ENCODE measurements at regions not wholly inside any gene's neighbourhood (a gene's known extent, or its start where the extent isn't known, plus 50 kb on each side); places are given as distances from the start of the nearest gene placed in this dataset.
"Not testable (repeated sequence)": the region's sequence is repeated elsewhere in the genome, so short reads cannot be mapped to it uniquely, and the experiment has no call there.

DNA sequence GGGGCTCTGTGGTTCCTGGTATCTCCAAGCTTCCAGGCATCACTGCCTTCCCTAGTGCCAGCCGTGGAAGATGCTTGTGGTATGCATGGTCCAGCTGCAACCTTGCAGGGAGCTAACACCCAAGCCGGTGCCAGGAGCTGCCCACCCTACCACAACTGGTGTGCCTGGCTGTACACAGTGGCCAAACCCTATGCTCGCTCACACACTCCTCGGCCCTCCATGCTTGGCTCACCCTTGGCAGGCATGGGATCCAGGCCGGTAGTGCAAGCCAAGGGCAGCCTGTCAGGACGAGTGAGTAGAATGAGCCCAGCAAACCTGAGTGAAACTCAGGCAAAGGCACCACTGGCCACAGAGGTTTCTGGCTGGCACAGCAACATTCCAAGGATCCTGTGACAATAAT lies 1676.0 kb downstream of the SLITRK1 start:
- DNase-seq (ENCODE audit: low read depth), result no peak

DNA sequence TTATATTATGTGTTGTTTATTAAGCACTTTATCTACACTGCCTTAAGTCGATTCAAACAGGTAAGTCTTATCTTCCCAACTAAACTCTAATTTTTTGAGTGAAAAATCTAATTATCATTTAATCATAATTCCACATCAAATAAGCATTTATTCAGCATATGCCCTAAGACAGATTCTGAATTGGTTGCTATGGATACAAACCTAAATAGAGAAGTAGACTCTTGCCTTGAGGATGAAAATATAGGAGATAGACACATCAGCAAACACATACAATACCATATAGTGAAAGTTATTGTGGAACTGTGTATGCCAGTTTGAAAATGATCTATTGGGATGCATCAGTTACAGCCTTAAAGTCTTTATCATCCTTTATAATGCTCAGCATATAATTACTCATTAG lies 1679.9 kb downstream of the SLITRK1 start:
- no peak for DNase-seq (ENCODE audit: low read depth)

DNA sequence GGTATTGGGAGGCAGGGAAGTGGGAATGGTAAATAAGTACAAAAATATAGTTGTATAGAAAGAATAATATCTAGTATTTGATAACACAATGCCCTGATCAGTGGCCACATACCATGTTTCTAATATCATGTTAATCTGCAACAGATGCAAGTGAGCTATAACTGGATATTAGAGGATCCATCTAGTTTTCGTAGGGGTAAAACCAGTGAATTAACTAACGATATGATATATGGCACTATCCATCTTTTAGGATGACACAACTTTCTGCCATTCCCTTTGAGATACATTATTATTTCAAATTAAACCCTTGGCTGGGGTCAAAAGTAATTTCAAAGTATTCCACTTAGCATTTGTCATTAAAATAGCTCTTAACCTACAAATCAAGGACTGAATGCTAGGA lies 1686.2 kb downstream of the SLITRK1 start:
- no peak for DNase-seq (ENCODE audit: low read depth)

DNA sequence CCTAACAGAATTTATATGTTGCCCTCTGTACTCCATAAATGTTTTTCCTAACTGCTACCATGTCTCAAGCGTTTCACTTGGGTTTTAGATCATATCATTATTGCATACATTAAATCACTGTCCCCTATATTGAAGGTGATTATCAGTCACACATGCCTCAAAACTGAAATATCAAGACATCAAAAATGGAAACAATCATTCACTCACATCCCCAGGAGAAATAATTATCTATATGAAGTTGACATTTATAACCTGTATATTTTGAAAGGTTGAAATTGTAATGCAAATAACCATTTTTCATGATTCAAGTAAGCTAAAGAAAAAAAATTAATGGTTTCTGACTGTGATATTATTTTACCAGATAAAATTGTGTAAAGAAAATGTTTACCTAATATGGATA lies 1695.0 kb downstream of the SLITRK1 start:
- no peak for DNase-seq (ENCODE audit: low read depth)

DNA sequence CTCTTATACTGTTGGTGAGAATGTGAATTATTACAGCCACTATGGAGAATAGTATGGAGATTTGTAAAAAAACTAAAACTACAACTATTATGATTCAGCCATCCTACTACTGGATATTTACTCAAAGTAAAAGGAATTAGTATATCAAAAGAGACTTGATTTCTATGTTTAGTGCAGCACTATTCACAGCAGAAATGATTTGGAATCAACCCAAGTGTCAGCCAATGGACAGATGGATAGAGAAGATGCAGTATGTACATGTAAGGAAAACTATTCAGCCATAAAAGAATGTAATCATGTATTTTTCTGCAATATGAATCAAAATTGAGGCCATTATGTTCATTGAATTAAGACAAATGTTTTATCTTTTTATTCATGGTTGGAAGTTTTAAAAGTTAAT lies 1705.5 kb downstream of the SLITRK1 start:
- no peak for DNase-seq (ENCODE audit: low read depth)

DNA sequence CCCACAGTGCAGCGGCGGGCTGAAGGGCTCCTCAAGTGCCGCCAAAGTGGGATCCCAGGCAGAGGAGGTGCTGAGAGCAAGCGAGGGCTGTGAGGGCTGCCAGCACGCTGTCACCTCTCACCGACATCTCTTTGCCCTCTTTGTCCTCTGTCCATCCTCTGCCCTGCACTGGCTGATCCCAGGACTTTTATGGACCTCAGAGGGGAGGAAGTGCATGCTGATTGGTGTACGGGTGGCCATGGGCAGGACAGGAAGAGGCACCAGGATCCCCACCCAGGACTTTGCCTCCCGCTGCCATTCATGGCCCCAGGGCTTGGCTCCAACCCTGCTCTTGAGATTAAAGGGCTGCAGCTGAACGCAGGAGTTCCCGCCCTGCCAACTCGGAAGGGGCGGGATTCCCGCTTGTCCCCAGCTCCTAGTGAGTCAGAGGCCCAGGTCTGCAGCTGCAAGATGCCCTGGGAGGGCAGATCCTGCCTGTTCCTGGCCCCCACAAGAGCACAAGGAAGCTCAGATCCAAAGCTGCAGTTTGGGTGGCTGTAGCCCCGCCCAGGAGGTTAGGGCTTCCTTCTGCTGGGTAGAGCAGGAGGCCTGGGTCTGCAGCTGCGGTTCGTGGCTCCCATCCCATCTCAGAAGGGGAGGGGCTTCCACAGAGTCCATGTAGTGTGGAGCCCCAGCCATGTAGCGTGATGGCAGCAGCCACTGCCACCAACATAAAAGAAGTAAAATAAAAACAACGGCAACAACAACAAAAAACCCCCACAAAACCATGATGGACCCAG lies 1716.7 kb downstream of the SLITRK1 start:
- DNase-seq (ENCODE audit: low read depth), result no peak

DNA sequence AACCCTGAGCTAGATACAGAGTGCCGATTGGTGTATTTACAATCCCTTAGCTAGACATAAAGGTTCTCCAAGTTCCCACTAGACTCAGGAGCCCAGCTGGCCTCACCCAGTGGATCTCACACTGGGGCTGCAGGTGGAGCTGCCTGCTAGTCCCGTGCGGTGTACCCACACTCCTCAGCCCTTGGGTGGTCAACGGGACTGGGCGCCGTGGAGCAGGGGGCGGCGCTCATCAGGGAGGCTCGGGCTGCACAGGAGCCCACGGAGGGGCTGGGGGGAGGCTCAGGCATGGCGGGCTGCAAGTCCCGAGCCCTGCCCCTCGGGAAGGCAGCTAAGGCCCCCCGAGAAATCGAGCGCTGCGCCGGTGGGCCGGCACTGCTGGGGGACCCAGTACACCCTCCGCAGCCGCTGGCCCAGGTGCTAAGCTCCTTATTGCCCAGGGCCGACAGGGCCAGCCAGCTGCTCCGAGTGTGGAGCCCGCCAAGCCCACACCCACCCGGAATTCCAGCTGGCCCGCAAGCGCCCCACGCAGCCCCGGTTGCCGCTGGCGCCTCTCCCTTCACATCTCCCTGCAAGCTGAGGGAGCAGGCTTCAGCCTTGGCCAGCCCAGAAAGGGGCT lies 1717.4 kb downstream of the SLITRK1 start:
- DNase-seq (ENCODE audit: low read depth), result not testable (repeated sequence)

DNA sequence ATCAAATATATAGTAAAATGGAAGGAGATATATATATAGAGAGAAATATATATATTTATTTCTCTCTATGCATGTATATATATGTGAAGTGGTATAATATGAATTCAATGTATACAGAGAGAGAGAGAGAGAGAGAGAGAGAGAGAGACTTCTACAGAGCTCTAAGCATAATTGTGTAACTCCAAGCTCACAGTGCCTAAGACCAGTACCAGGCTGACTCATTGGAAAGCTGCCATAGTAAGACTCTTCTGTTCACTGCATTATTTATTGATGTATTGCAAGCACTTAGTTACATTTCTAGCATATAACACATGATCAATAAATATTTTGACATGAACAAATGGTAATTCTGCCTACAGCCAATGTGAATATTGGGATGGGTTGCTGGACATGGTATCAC lies 1734.7 kb downstream of the SLITRK1 start:
- no peak for DNase-seq (ENCODE audit: low read depth)

DNA sequence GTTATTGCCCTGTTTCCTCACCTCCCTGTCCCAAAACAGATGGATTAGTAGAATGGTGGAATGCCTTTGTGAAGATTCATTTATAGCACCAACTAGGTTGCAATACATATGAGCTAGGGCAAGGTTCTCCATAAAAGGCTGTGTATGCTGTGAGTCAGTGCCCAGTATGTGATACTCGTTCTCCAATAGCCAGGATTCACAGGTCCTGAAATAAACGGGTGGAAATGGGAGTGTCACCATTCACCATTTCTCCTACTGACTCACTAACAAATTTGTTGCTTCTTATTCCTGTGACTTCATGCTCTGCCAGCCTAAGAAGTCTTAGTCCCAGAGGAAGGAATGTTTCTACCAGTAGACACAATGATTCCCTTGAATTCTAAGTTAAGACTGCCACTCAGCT lies 1745.4 kb downstream of the SLITRK1 start:
- no peak for DNase-seq (ENCODE audit: low read depth)

DNA sequence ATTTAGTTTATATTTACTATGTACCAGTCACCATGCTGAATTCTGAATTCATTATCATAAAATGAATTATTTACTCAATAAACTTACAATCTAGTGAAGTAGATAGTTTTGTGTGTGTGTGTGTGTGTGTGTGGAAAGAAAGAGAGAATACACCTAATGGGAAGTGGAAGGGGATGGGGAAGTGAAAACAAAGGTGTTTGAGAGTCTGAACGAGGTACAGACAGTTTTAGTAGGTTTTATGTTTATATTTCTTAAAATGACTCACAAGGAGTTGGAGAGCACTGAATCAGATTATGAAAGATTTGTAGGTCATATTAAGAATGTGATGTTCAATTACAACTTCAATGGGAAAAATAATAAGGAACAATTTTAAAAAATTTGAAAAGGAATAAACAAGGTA lies 1753.0 kb downstream of the SLITRK1 start:
- no peak for DNase-seq (ENCODE audit: low read depth)

DNA sequence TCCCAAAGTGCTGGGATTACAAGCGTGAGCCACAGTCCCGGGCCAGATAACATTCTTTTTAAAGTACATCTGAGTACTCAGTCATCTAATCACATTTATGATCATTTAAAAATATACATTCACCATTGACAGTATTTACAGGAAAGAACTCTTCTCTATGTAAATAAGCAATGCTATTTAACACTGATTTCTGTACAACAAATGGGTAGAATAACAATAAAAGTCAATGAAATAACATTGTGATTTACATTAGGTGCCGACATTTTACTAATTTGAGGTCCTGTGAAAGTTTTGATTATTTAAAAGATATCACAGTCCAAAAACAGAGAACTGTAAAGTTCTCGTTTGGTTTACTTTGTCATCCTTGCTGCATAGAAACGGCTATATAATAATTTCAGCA lies 1763.7 kb downstream of the SLITRK1 start:
- no peak for DNase-seq (ENCODE audit: low read depth)

DNA sequence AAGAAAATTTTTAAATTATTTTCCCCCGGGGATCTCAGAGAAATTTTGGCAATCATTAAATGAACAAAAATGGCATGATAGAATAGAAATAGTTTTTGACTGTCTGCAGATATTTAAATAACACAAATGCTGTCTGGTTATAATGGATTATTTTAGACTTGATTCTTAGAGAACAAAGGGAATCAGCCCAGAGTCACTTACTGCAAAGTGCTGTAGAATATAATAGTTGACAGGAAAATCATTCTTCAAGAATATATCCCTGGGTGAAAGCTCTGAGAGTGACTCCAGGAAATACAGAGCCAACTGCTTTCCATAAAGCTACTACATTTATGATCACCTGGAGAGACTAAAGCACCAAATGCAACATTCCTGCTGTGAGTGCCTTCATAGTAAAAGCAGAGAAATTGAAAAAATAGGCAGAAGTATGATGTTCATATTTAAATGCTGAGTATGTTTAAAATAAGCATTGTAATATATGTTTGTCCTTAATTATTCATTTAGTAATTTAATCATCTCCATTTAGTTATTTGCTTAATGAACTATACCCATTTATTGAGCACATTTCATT lies 1765.8 kb downstream of the SLITRK1 start:
- DNase-seq (ENCODE audit: low read depth), result no peak

DNA sequence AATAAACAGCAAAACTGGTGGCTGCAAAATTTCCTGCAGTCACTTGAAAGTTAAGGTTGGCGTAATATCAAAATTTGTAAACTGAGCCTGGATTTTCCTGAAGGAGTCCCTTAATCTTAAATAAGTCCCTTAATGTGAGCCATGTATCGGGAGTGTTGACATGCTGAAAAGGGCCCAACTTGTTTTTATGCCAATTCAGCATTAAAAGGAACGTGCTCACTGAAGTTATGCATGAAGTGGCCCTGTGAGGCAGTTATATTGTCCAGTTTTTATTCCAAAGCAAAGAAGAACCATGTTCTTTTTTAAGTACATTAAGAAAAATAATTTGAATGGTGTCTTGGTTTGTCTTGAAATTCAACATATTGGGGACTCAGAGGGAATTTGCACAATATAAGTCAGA lies 1766.9 kb downstream of the SLITRK1 start:
- DNase-seq (ENCODE audit: low read depth), result no peak

DNA sequence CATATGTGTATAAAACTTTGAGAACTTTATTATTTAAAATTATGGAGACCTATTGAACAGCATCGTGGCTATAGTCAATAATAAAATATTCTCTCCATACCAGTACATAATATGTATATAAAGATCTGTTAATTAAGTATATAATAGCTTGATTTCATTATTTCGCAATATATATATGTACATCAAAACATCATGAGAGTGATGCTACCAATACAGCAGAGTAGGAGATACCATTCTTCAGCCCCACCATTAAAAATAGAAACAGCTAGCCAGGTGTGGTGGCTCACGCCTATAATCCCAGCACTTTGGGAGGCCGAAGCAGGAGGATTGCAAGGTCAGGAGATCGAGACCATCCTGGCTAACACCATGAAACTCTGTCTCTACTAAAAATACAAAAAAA lies 1755.3 kb upstream of the SPRY2 start:
- DNase-seq (ENCODE audit: low read depth), result no peak

DNA sequence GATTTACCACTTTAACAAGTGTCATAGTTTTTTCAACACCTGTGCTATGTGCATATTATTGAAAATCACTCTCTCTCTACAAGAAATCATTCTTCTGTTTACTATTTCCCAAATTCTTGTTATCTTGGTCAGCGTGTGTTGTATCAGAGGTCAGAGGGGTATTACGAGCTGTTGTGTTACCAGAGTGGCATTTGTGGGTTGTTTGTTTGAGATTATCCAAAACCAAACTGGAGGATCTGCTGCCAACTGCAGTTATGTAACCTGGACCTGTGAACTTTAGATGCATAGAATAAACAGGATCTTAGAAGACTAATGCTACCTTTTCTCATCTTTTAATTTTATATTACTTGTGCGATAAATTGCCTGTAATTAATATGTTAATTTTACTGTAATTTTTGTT lies 1751.4 kb upstream of the SPRY2 start:
- no peak for DNase-seq (ENCODE audit: low read depth)

DNA sequence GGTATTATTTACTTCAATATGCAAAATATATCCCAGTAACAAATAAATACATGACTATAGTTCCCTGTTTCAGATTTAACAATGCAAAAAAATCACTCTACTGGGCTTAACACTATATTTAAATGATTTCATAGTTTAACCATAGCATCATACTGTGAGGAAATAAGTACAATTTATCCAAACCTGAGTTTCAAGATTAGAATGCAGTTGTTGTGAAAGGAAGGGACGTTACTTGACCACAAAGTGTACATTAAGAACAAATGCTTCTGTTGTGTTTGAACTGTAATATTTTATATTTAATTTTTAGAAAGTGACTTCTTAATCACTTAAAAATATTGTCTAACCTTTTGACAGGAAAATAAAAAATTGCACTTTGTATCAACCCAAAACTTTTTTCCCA lies 1747.9 kb upstream of the SPRY2 start:
- DNase-seq (ENCODE audit: low read depth), result no peak

DNA sequence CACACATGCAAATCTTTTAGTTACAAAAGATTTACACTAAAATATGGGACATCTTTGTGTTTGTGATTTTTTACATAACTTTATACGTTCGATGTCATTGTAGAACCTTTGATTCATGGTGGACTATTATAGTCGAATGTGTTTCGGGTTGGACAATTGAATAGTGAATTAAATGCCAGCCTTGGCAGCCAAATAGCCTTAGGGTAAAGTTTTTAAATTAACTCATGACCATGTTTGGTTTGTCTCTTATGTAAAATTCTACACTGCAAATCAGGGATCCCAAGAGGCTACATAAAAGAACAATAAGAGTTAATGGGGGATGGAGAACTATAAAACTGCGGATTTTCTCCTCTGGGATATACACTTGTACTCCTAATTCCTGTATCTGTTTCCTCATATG lies 1735.6 kb upstream of the SPRY2 start:
- no peak for DNase-seq (ENCODE audit: low read depth)

DNA sequence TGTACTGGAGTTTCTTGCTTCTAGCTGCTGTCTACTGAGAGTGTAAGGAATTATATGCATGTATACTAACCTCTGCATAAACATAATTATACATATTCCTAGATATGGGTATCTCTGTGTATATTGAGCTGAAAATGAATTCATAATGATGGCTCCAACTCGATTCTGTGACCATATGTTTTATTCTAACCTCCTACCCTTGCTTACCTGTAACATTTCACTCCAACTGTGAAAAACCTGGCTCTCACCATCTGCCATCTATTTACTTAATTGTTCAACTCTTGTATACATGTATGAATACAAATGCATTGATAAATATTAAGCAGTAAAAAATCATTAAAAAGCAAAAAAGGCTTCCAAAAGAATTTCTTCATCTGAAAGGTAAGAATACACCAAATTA lies 1729.5 kb upstream of the SPRY2 start:
- no peak for DNase-seq (ENCODE audit: low read depth)

DNA sequence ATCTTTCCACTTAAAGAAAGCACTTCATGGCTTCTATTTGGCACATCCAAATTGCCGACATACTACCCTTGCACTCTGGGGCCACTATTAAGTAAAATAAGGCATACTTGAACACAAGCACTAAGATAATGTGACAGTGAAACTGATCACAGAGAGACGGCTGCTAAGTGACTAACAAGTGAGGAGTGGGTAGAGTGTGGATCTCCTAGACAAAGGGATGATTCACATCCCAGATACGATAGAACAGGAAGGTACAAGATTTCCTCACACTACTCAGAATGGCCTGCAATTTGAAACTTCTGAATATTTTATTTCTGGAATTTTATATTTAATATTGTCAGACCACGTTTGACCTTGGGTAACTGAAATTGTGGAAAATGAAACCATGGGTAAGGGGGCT lies 1721.8 kb upstream of the SPRY2 start:
- no peak for DNase-seq (ENCODE audit: low read depth)

DNA sequence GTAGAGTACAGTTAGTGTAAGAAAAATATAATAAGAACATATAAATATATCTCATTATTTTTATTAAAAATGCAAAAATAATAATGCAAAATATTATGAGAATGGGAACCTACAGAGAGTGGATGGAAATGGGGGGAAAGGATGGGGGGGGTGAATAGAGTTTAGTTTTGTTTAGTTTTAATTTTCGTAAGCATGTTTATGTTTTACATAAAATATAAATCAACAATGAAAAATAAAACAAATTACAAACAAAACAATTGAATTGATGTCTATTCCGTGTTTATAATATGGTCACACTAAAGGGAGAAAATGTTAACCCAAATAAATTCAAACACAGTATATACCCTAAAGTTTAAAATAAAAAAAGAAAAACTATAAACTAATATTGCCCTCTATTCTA lies 1717.4 kb upstream of the SPRY2 start:
- no peak for DNase-seq (ENCODE audit: low read depth)

DNA sequence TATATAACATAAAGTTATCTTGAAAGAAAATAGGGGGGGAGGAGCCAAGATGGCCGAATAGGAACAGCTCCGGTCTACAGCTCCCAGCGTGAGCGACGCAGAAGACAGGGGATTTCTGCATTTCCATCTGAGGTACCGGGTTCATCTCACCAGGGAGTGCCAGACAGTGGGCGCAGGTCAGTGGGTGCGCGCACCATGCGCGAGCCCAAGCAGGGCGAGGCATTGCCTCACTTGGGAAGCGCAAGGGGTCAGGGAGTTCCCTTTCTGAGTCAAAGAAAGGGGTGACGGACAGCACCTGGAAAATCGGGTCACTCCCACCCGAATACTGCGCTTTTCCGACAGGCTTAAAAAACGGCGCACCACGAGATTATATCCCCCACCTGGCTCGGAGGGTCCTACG lies 1704.4 kb upstream of the SPRY2 start:
- DNase-seq (ENCODE audit: low read depth), result not testable (repeated sequence)

DNA sequence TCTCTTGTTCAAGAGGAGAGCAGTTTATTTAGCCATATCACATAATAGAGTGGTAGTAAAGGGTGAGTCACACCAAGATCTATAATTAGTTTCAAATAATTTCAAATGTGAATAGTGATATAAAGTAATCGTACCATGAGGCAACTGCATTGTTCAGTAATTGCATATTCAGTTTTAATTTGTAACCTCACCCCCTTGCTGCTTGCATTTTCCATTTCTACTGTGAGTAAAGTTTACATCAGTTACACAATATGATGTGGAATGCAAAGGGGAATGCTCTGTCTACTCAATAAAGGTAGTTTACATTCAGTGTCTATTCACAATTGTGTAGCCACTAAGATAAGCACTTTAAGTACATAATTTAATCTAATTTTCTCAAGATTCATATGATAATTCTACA lies 1695.7 kb upstream of the SPRY2 start:
- no peak for DNase-seq (ENCODE audit: low read depth)

DNA sequence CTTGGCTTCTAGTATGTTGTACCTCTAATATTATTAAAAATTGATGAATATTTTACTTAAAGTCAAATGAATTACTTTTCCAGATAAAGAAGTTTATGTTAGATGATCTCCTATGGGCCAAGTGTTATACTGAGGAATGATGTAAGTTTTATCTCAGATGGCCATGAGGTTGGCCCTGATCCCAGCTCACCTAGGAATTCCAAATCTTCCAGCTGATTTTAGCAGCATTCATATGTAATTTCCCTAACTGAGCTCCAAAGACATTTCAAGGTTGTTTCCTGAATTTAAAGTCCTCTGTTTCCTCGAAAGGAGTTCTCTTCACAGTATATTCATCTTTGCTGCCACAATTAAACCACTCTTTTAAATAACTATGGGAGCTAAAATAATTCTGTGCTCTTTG lies 1670.4 kb upstream of the SPRY2 start:
- DNase-seq (ENCODE audit: low read depth), result no peak

DNA sequence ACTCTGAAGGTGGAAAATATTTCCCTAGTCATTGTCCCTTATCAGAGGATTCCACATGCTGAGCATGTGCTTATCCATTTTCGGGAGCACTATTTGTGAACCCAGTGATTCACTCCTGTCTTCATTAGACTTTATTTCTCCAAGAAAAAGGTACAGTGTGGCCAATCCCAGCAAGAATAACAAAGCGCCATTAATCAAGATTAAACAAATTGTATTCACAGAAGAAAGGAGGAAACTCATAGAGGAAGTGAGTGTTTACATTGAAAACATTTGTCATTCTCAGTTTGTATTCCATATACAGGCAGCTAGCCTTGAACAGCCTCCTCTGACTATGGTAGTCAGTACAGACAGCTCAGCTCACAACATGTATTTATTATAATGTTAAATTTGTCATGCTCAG lies 1669.9 kb upstream of the SPRY2 start:
- DNase-seq (ENCODE audit: low read depth), result no peak
